ENCODE measurements at regions not wholly inside any gene's neighbourhood (a gene's known extent, or its start where the extent isn't known, plus 50 kb on each side); places are given as distances from the start of the nearest gene placed in this dataset.

GRCh38 chr17:72258711-72259110 is 137.9 kb downstream of the SOX9 start:
- DNase-seq (ENCODE audit: low read depth): no peak

GRCh38 chr17:72259922-72260321 is 139.1 kb downstream of the SOX9 start:
- DNase-seq (ENCODE audit: low read depth): no peak

GRCh38 chr17:72262766-72263165 is 141.9 kb downstream of the SOX9 start:
- DNase-seq (ENCODE audit: low read depth): no peak

GRCh38 chr17:72264682-72265405 is 144.0 kb downstream of the SOX9 start:
- DNase-seq (ENCODE audit: low read depth): no peak

GRCh38 chr17:72266112-72266775 is 145.4 kb downstream of the SOX9 start:
- no peak for DNase-seq (ENCODE audit: low read depth)

- DNase-seq (ENCODE audit: low read depth): no peak
These were observed 146.8 kb downstream of the SOX9 start for GRCh38 chr17:72267601-72268000.

- DNase-seq (ENCODE audit: low read depth): no peak
These were observed 147.6 kb downstream of the SOX9 start for GRCh38 chr17:72268431-72268830.

- no peak for DNase-seq (ENCODE audit: low read depth)
These were observed 149.6 kb downstream of the SOX9 start for GRCh38 chr17:72270273-72270924.

GRCh38 chr17:72271603-72272002 is 150.8 kb downstream of the SOX9 start:
- DNase-seq (ENCODE audit: low read depth): no peak

GRCh38 chr17:72273289-72274056 is 152.7 kb downstream of the SOX9 start:
- no peak for DNase-seq (ENCODE audit: low read depth)

GRCh38 chr17:72274614-72275013 is 153.8 kb downstream of the SOX9 start:
- no peak for DNase-seq (ENCODE audit: low read depth)

GRCh38 chr17:72280881-72281280 is 160.1 kb downstream of the SOX9 start:
- no peak for DNase-seq (ENCODE audit: low read depth)

- no peak for DNase-seq (ENCODE audit: low read depth)
These were observed 161.7 kb downstream of the SOX9 start for GRCh38 chr17:72282439-72283029.

GRCh38 chr17:72284806-72285205 is 164.0 kb downstream of the SOX9 start:
- no peak for DNase-seq (ENCODE audit: low read depth)

GRCh38 chr17:72287586-72287985 is 166.8 kb downstream of the SOX9 start:
- no peak for DNase-seq (ENCODE audit: low read depth)

GRCh38 chr17:72294487-72294893 is 173.7 kb downstream of the SOX9 start:
- DNase-seq (ENCODE audit: low read depth): no peak

GRCh38 chr17:72295916-72296315 is 175.1 kb downstream of the SOX9 start:
- no peak for DNase-seq (ENCODE audit: low read depth)

- no peak for DNase-seq (ENCODE audit: low read depth)
These were observed 175.6 kb downstream of the SOX9 start for GRCh38 chr17:72296456-72296855.

- DNase-seq (ENCODE audit: low read depth): no peak
These were observed 176.7 kb downstream of the SOX9 start for GRCh38 chr17:72297326-72298115.

- no peak for DNase-seq (ENCODE audit: low read depth)
These were observed 178.3 kb downstream of the SOX9 start for GRCh38 chr17:72299100-72299499.

- DNase-seq (ENCODE audit: low read depth): no peak
These were observed 178.8 kb downstream of the SOX9 start for GRCh38 chr17:72299592-72299991.

All from activated gamma-delta T cell treated with anti-CD3 and anti-CD28 coated beads, Interleukin-2, amount 50 U/mL, for 16 hours (primary cell).